ENCODE measurements at regions not wholly inside any gene's neighbourhood (a gene's known extent, or its start where the extent isn't known, plus 50 kb on each side); places are given as distances from the start of the nearest gene placed in this dataset.

- TF ChIP-seq CREB1 (IDR thresholded peaks at IDR 0.05; ENCODE audit: low read depth): no peak
- no peak for TF ChIP-seq REST (IDR thresholded peaks at IDR 0.05; ENCODE audit: low read depth)
Measured at GRCh38 chr2:140041239-140041638, 1261.0 kb upstream of the NXPH2 start.

GRCh38 chr2:140033638-140034037 lies 1253.4 kb upstream of the NXPH2 start:
- TF ChIP-seq RAD21 (IDR thresholded peaks at IDR 0.05; ENCODE audit: low read depth) (no peak), MAX (IDR thresholded peaks at IDR 0.05) (no peak), CEBPB (IDR thresholded peaks at IDR 0.05) (no peak), CREB1 (IDR thresholded peaks at IDR 0.05; ENCODE audit: low read depth) (no peak), TEAD4 (IDR thresholded peaks at IDR 0.05) (no peak), TAF1 (IDR thresholded peaks at IDR 0.05; ENCODE audit: low read depth) (no peak), EGR1 (IDR thresholded peaks at IDR 0.05) (no peak), ZBTB7A (IDR thresholded peaks at IDR 0.05; ENCODE audit: low read depth) (no peak), YY1 (IDR thresholded peaks at IDR 0.05; ENCODE audit: low read depth) (no peak), FOXM1 (IDR thresholded peaks at IDR 0.05; ENCODE audit: borderline replicate concordance, low read depth) (no peak), REST (IDR thresholded peaks at IDR 0.05; ENCODE audit: low read depth) (no peak), TCF12 (IDR thresholded peaks at IDR 0.05; ENCODE audit: low read depth) (no peak), USF1 (IDR thresholded peaks at IDR 0.05) (no peak), NFIC (IDR thresholded peaks at IDR 0.05) (no peak), EP300 (IDR thresholded peaks at IDR 0.05; ENCODE audit: borderline replicate concordance) (no peak)

- TF ChIP-seq EP300 (IDR thresholded peaks at IDR 0.05; ENCODE audit: borderline replicate concordance): no peak
- no peak for TF ChIP-seq YY1 (IDR thresholded peaks at IDR 0.05; ENCODE audit: low read depth)
- no peak for TF ChIP-seq TCF12 (IDR thresholded peaks at IDR 0.05; ENCODE audit: low read depth)
- no peak for TF ChIP-seq TEAD4 (IDR thresholded peaks at IDR 0.05)
- no peak for TF ChIP-seq CREB1 (IDR thresholded peaks at IDR 0.05; ENCODE audit: low read depth)
- no peak for TF ChIP-seq USF1 (IDR thresholded peaks at IDR 0.05)
- TF ChIP-seq ZBTB7A (IDR thresholded peaks at IDR 0.05; ENCODE audit: low read depth): no peak
Measured at GRCh38 chr2:140027966-140028365, 1247.8 kb upstream of the NXPH2 start.

GRCh38 chr2:140027320-140027719 lies 1247.1 kb upstream of the NXPH2 start:
- TF ChIP-seq TAF1 (IDR thresholded peaks at IDR 0.05; ENCODE audit: low read depth): no peak
- no peak for TF ChIP-seq NFIC (IDR thresholded peaks at IDR 0.05)
- TF ChIP-seq TEAD4 (IDR thresholded peaks at IDR 0.05): no peak
- TF ChIP-seq EP300 (IDR thresholded peaks at IDR 0.05; ENCODE audit: borderline replicate concordance): no peak

GRCh38 chr2:140023291-140023690 lies 1243.1 kb upstream of the NXPH2 start:
- TF ChIP-seq ZBTB7A (IDR thresholded peaks at IDR 0.05; ENCODE audit: low read depth) (no peak), CREB1 (IDR thresholded peaks at IDR 0.05; ENCODE audit: low read depth) (no peak), FOXM1 (IDR thresholded peaks at IDR 0.05; ENCODE audit: borderline replicate concordance, low read depth) (no peak), TEAD4 (IDR thresholded peaks at IDR 0.05) (no peak), TCF12 (IDR thresholded peaks at IDR 0.05; ENCODE audit: low read depth) (no peak), REST (IDR thresholded peaks at IDR 0.05; ENCODE audit: low read depth) (no peak), YY1 (IDR thresholded peaks at IDR 0.05; ENCODE audit: low read depth) (no peak)

- no peak for TF ChIP-seq TAF1 (IDR thresholded peaks at IDR 0.05; ENCODE audit: low read depth)
Measured at GRCh38 chr2:140018541-140018940, 1238.4 kb upstream of the NXPH2 start.

Measured in Ishikawa (cell line).